ENCODE measurements at regions not wholly inside any gene's neighbourhood (a gene's known extent, or its start where the extent isn't known, plus 50 kb on each side); places are given as distances from the start of the nearest gene placed in this dataset.

GRCh38 chr2:186197955-186198354 is 288.1 kb upstream of the ZC3H15 start:
- no peak for DNase-seq (ENCODE audit: low read depth)
- no peak overlapping the region for H3K4me3 ChIP-seq (ENCODE audit: low read depth, low read length)
- TF ChIP-seq CTCF (IDR thresholded peaks at IDR 0.05; ENCODE audit: insufficient read depth, low read depth, low read length), result no peak

GRCh38 chr2:186199029-186199428 is 287.0 kb upstream of the ZC3H15 start:
- H3K4me3 ChIP-seq (ENCODE audit: low read depth, low read length), result no peak overlapping the region
- DNase-seq (ENCODE audit: low read depth), result no peak
- no peak for TF ChIP-seq CTCF (IDR thresholded peaks at IDR 0.05; ENCODE audit: insufficient read depth, low read depth, low read length)

GRCh38 chr2:186201371-186201770 is 284.7 kb upstream of the ZC3H15 start:
- TF ChIP-seq CTCF (IDR thresholded peaks at IDR 0.05; ENCODE audit: insufficient read depth, low read depth, low read length), result no peak
- no peak for DNase-seq (ENCODE audit: low read depth)
- no peak overlapping the region for H3K4me3 ChIP-seq (ENCODE audit: low read depth, low read length)

GRCh38 chr2:186205254-186205911 is 280.7 kb upstream of the ZC3H15 start:
- no peak for TF ChIP-seq CTCF (IDR thresholded peaks at IDR 0.05; ENCODE audit: insufficient read depth, low read depth, low read length)
- no peak for DNase-seq (ENCODE audit: low read depth)
- no peak overlapping the region for H3K4me3 ChIP-seq (ENCODE audit: low read depth, low read length)

GRCh38 chr2:186209532-186209931 is 276.5 kb upstream of the ZC3H15 start:
- TF ChIP-seq CTCF (IDR thresholded peaks at IDR 0.05; ENCODE audit: insufficient read depth, low read depth, low read length), result no peak
- no peak for DNase-seq (ENCODE audit: low read depth)
- H3K4me3 ChIP-seq (ENCODE audit: low read depth, low read length), result no peak overlapping the region

- DNase-seq (ENCODE audit: low read depth), result no peak
- no peak overlapping the region for H3K4me3 ChIP-seq (ENCODE audit: low read depth, low read length)
- TF ChIP-seq CTCF (IDR thresholded peaks at IDR 0.05; ENCODE audit: insufficient read depth, low read depth, low read length), result no peak
Observed at GRCh38 chr2:186220409-186220808, 265.7 kb upstream of the ZC3H15 start.

- no peak for DNase-seq (ENCODE audit: low read depth)
- no peak overlapping the region for H3K4me3 ChIP-seq (ENCODE audit: low read depth, low read length)
- TF ChIP-seq CTCF (IDR thresholded peaks at IDR 0.05; ENCODE audit: insufficient read depth, low read depth, low read length), result no peak
Observed at GRCh38 chr2:186229265-186229664, 256.8 kb upstream of the ZC3H15 start.
